Mucosa of descending colon (tissue), 3 donors: ENCODE measurements at regions not wholly inside any gene's neighbourhood (a gene's known extent, or its start where the extent isn't known, plus 50 kb on each side); places are given as distances from the start of the nearest gene placed in this dataset.

Experiments used
- ATAC-seq: fragments of 200-7000 bp; cut with Tn5 transposase; one replicate; pipeline ENCODE4 v1.9.1; 2020; ENCODE audit warnings: mild to moderate bottlenecking, moderate library complexity
- DNase-seq, 3 donors: peaks; one replicate each; pipeline ENCODE4 v3.0.0-alpha.2; 2020
- H3K36me3 ChIP-seq: fragments of 200-600 bp; one replicate; pipeline ENCODE4 v1.8.0; 2021; ENCODE audit warnings: low read depth, mild to moderate bottlenecking
- H3K4me1 ChIP-seq: fragments of 200-600 bp; one replicate; pipeline ENCODE4 v1.8.0; 2021; ENCODE audit warnings: low read depth, mild to moderate bottlenecking
- H3K4me3 ChIP-seq: fragments of 200-600 bp; one replicate; pipeline ENCODE4 v1.8.0; 2021; ENCODE audit warnings: mild to moderate bottlenecking
- H3K9me3 ChIP-seq: fragments of 200-600 bp; one replicate; pipeline ENCODE4 v1.8.0; 2021; ENCODE audit warnings: mild to moderate bottlenecking
- intact Hi-C, 2 donors: fragments of 100-400 bp; cut with DNase I in 1 of 2; cut with micrococcal nuclease in 1 of 2; formaldehyde crosslinking; loops; one replicate each; pipeline versions ENCODE4 v1.11.0 to v1.11.1; 2022; cut with DNase I, micrococcal nuclease
- TF ChIP-seq, protein P1 (sequence below): fragments of 200-600 bp; IDR thresholded peaks from one replicate; pipeline ENCODE4 v1.8.0; 2022; ENCODE audit warnings: antibody characterized with exemption, mild to moderate bottlenecking
- donor health status: DM: no; HTN: no; CAD: no; lungs with moderate emphysema.
- donor health status: DM: no; HTN: no; CAD: no.
- donor health status: DM: no; HTN: yes; CAD: no.

DNA sequence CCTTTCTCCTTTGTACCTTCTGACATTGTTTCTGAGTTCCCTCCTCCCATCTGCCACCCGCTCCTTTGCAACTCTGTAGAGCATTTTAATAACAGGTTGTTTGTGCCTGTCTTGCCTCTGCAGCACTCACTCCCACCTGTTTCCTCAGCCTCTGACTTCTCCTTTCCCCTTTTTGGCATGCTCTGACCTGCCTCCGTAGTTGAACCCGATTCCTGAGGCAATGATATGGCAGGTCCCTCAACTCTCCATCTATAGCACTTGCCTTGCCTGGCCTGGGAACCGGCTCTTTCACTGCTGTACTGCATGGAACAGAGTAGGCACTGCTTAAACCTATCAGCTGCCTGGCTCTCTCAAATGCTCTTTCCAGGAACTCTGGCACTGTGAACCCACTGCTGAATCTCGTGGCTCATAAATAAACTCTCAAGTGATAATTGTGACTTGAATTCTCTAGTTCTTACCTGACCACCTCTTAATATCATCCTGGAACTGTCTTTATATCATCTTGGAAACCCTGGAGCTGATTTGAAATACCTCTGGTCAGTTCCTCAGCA, 50.3 kb downstream of the UTRN start:
- ATAC-seq, result peak; percentile 6
- Histone ChIP-seq H3K9me3 (no peaks in the 10 kb centered on the region), H3K4me1 (peaks cover 17% of the 10 kb centered on the region), H3K4me3 (no peak overlapping the region), H3K36me3 (no peaks in the 10 kb centered on the region)
- no peak for DNase-seq
- TF ChIP-seq, protein P1, sequence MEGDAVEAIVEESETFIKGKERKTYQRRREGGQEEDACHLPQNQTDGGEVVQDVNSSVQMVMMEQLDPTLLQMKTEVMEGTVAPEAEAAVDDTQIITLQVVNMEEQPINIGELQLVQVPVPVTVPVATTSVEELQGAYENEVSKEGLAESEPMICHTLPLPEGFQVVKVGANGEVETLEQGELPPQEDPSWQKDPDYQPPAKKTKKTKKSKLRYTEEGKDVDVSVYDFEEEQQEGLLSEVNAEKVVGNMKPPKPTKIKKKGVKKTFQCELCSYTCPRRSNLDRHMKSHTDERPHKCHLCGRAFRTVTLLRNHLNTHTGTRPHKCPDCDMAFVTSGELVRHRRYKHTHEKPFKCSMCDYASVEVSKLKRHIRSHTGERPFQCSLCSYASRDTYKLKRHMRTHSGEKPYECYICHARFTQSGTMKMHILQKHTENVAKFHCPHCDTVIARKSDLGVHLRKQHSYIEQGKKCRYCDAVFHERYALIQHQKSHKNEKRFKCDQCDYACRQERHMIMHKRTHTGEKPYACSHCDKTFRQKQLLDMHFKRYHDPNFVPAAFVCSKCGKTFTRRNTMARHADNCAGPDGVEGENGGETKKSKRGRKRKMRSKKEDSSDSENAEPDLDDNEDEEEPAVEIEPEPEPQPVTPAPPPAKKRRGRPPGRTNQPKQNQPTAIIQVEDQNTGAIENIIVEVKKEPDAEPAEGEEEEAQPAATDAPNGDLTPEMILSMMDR, result no peak
- intact Hi-C loops, result no loop called here

DNA sequence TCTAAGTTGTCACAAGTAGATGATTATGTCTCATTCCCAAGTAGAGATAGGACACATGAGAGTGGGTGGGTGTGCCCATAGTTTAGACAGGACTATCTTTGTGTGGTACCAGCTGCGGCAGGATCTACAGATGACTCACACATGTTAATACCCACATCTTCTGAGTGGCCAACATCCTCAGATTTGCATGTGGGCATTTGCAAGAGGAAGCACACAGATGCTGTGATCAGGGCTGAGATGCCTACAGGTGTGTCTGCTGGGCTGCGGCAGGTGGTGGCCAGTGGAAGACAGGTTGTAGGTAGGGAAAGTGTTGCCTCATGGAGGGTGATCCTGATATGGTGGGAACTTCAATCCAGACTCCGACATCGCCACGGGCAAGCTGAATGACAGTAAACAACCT, 50.8 kb downstream of the UTRN start:
- Histone ChIP-seq H3K36me3 (no peaks in the 10 kb centered on the region), H3K4me1 (peaks cover 22% of the 10 kb centered on the region), H3K9me3 (no peaks in the 10 kb centered on the region), H3K4me3 (no peak overlapping the region)
- ATAC-seq (peak; percentile 80), DNase-seq (no peak)
- intact Hi-C loops, result no loop called here
- TF ChIP-seq, protein P1, result no peak

DNA sequence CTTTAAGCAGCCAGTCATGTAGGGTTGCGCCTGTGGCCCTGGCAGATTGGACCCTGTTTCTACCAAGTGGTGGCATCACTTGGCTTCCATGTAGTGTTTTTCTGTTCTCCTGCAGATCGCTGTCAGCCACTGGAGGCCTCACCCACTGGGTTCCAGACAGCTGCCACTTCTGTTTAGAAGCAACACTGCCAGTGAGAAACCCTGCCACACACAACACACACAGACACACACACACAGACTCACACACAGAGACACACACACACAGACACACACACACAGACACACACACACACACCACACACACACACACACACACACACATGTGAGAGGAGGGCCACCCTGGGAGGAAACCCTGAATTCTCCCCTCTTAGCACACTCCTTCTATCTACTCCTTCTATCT, 51.8 kb downstream of the UTRN start:
- no peaks in the 10 kb centered on the region for H3K36me3 ChIP-seq
- no peak for ATAC-seq
- peaks cover 18% of the 10 kb centered on the region for H3K4me1 ChIP-seq
- TF ChIP-seq, protein P1, result no peak
- no peak for DNase-seq
- intact Hi-C loops, result no loop called here
- H3K9me3 ChIP-seq, result no peaks in the 10 kb centered on the region
- no peak overlapping the region for H3K4me3 ChIP-seq

DNA sequence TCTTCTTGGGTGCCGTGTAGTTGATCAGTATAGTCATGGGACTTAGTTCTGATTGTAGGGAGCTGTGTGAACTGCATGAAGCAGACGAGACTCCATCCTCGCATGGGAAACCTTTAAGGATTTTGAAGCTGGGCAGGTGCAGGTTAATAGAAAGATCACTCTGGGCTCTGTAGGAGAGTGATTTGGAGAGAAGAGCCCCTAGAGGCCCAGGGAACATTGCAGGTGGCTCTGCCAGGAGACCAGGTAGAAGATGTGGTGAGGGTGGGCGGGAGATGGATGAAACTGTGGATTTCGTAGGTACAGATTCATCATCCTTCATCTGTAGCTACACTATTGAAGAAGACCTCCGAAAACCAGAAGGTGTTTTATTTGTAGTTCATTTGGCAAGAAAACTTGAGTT, 53.3 kb downstream of the UTRN start:
- intact Hi-C loops, result no loop called here
- no peak overlapping the region for H3K4me3 ChIP-seq
- no peak for DNase-seq
- H3K36me3 ChIP-seq, result no peaks in the 10 kb centered on the region
- no peaks in the 10 kb centered on the region for H3K9me3 ChIP-seq
- peaks cover 26% of the 10 kb centered on the region for H3K4me1 ChIP-seq
- ATAC-seq, result no peak
- TF ChIP-seq, protein P1, result no peak

DNA sequence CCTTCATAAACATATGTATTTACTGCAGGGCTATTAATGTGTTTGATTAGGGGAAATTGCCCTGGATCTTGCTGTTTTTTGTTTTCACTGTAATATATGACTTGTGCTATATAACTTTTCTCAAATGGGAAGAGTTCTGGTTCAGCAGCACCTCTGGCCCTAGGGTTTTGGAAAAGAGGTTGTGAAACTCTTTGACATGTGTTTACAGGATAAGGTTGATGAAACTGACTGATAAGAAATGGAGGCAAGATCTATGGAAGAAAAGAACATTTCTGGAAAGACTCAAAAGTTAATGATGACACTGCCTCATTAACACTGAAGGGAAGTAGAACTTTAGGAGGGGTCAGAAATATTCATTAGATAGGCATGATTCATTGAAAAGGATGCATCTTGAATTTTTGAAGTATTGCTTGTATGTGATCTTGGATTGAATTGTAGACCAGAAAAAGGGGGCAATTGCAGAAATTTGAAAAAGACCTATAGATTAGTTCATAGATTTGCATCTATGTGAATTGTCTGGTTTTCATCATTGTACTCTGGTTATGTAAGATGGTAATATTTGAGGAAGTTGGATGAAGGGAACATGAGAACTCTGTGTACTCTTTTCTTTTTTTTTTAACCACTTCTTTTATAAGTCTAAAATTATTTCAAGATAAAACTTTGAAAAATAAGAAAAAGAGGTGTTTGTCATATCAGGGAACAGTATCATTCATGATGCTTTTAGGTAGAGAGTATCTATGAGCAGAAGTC, 54.0 kb downstream of the UTRN start:
- Histone ChIP-seq H3K4me1 (peaks cover 31% of the 10 kb centered on the region), H3K9me3 (no peaks in the 10 kb centered on the region), H3K36me3 (no peaks in the 10 kb centered on the region), H3K4me3 (no peak overlapping the region)
- TF ChIP-seq, protein P1, result no peak
- DNase-seq, result no peak
- no peak for ATAC-seq
- intact Hi-C loops, result no loop called here
